Activated T-helper 1 cell treated with anti-CD3 and anti-CD28 coated beads, Interleukin-2, amount 50 U/mL, for 16 hours (primary cell): ENCODE measurements at regions not wholly inside any gene's neighbourhood (a gene's known extent, or its start where the extent isn't known, plus 50 kb on each side); places are given as distances from the start of the nearest gene placed in this dataset.

Source experiments
- DNase-seq, 2 donors: peaks; one replicate each; pipeline ENCODE4 v3.0.0-alpha.2; 2020; ENCODE audit warnings: low read depth in 1 of 2, low spot score in 1 of 2

DNA sequence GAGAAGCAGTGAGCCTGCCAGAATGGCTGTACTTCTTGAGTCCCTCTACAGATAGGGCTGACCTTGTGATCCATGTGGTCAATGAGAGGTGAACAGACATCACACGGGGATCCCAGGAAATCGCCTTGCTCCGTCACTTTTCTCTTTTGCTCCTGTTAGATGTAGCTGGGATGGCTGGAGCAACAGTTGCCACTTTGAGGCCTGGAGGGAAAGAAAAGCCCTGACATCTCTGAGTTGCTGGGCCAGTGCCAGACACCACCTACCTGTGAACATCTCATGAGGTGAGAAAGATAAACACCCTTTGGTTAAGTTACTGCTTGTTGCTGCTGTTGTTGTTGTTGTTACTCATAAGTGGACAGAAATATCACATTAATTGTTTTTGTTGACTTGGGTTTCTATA is 840.3 kb downstream of the TBC1D22A start:
- DNase-seq = no peak

DNA sequence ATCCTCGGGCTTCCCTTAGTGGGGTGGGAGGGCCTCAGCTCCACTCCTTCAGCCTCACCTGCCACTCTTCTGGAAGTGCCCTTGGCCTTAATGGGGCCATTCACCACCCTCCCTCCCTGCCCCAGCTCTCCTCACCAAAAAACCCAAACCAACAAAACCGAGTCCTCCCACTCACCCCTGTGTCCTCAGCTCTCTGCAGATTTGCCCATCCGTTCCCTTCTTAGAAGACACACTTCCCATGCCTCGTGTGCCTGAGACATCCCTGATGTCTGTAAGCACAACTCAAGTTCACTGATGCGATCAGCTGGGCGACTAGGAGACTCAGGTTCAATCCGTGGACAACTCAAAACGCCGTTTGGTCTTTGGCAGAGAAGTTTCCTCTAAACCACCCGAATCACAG is 839.2 kb downstream of the TBC1D22A start:
- no peak for DNase-seq

DNA sequence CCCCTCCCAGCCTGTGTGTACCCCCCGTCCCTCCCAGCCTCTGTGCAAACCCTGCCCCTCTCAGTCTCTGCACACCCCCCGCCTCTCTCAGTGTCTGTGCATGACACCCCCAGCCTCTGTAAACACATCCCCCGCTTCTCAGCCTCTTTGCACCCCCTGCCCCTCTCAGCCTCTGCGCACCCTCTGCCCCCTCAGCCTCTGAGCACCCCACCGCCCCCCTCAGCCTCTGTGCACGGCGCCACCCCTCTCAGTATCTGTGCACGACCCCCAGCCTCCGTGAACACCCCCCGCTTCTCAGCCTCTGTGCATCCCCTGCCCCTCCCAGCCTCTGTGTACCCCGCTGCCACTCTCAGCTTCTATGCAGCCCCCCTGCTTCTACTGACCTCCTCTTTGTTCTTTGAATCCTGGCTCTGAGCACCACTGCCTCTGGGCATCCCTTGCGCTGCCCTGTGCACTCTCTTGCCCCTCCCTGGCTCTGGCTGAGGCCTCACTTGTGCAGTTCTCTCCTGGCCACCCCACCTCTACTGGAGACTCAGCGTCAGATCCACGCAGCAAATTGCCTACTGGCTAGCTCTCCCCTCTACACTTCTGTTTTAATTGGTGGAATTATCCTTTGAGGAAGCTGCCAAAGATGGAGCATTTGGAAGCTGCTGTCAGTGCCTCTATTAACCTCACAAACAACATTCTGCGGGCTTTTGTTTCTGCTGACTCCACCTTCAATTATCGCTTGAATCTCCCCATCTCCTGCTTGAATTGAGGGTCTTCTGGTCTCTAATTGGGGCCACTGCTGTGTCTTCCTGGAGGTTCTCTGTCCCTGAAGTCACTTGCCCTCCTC is 838.6 kb downstream of the TBC1D22A start:
- no peak for DNase-seq

DNA sequence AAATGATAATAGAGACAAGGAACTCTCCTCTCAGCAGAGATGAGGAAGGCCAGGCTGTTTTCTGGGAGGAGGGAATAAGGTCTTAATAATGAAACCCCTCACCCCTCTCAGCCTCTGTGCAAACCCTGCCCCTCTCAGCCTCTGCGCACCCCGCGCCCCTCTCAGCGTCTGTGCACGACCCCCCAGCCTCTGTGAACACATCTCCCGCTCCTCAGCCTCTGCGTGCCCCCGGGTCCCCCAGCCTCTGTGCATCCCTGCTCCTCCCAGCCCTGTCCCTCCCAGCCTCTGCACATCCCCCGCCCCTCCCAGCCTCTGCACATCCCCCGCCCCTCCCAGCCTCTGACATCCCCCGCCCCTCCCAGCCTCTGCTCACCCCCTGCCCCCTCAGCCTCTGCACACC is 837.8 kb downstream of the TBC1D22A start:
- no peak for DNase-seq

DNA sequence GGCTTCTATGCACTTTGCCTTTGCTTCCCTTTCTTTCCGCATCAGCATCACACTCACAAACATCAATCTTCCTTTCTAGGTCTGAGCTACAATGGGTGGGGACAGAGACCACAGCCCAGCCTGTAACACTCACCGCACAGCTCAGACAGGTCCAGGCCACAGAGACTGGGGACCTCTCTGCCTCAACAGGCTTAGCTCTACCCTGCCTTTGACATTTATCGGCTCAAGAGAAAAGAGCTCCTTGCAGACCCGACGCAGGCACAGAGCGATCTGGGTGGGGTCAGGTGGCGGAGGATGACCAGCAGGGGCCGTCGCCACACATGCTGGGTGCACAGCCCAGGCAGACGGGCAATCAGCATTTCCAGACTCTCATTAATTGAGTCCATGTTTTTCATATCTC is 837.3 kb downstream of the TBC1D22A start:
- no peak for DNase-seq

DNA sequence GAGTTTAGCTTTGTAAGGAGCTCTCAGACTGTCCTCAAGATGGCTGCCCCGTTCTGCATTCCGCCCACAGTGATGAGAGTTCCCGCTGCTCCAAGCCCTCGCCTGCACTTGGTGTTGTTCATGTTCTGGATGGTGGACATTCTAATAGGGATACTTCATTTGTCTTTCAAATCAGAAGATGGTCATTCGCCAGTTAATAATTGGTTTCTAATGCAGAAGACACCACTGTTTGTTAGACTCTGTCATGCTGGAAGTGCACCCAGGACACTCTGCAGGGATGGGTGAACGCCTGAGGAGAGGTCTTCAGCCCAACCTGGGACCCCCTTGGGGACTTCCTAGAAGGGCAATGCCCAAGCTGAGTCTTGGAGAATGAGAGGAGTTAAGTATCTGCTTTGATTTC is 836.4 kb downstream of the TBC1D22A start:
- no peak for DNase-seq

DNA sequence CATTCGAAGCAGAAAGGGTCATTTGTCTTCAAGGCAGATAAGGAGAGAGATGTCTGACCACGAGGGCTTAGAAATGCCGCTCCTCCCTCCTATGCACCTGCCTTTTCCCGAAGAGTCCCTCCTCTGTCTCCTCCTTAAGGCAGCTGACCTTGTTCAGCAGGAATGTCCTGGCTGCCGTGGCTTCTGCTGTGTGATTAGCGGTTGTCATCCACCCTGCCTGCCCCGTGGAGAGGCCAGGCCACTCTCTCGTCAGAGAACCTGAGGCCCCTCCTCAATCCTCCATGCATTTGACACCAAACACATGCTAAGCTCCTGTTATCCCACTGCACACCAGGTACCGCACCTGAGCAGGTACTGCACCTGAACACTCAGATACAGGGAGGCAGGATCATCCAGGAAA is 834.6 kb downstream of the TBC1D22A start:
- DNase-seq = no peak

DNA sequence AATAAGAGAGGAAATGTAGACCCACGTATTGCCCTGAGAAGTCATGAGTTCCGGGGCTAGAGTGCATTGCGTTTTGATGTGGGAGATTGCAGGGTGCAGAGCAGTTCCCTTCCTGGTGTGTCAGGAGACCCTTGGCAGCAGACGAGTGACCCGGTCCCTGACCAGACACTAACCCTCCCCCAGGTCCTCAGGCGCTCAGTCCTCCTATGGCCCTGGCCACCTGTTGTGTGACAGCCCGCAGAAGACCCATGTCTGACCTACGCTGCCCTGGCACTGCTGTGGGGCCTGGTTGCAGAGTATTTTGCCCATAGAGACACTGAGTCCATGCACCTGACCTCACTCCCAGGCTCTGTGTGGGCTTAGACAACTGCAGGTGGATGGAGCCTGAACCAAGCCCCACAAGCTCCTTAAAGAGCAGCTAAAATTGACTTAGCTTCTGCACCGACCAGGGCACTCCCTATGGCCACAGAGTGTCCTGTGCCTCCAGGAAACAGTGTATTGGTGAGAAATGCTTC is 833.8 kb downstream of the TBC1D22A start:
- DNase-seq = no peak

DNA sequence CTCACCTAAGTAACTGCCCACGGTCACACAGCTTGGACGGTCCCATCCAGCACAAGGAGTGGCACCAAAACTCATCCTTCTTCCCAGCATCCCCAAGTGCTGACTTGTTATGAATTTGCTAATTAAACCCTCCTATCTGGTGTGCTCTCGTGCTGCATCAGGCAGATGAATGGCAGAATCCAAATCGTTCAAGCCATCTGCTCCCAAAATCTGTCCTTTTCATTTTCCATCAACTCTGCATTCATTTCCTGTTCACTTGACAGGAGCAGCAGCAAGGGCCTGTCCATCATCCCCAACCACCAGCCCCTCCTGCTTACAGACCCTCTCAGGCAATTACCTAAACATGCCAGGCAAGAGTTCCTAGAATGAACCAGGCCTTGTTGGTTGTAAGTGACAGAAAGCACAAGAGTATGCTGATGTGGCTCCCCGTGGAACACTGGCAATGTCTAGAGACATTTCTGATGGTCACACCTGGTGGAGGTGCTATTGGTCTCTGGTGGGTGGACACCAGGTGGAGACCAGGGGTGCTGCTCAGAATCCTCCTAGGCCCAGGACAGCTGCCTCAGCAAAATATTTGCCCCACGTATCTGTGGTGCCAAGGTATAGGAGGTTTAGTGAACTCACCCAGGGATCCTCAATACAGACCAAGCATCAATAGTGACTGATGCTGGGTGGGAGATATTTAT is 832.5 kb downstream of the TBC1D22A start:
- no peak for DNase-seq

DNA sequence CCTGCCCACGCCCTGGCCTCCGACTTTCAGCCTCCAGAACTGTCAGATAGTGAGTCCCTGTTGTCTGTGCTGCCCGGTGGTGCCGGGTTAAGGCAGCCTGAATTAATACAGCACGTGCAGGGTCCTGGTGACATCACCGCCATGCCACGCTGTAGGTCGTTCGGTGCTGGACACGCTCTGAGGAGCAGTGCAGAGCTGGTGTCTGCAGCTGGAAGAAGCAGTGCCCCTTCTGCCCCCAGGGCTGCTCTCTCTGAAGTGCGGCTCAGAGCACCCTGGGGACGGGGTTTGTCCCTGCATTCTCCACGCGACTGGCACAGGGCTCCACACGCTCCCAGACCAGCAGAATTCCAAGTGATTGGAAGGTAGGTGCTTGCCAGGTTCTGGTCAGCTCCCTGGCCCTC is 831.5 kb downstream of the TBC1D22A start:
- no peak for DNase-seq

DNA sequence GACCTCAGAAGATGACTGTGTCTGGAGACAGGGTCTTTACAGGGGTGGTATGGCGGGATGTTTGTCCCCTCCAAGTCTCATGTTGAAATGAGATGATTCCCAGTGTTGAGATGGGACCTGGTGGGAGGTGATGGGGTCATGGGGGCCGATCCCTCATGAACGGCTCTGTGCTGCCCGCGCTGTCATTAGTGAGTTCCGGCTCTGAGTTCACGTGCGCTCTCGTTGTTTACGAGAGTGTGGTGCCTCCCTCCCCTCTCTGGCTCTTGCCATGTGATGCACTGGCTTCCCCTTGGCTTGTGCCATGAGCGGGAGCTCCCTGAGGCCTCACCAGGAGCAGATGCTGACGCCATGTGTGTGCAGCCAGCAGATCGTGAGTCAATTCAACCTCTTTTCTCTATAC is 830.8 kb downstream of the TBC1D22A start:
- no peak for DNase-seq

DNA sequence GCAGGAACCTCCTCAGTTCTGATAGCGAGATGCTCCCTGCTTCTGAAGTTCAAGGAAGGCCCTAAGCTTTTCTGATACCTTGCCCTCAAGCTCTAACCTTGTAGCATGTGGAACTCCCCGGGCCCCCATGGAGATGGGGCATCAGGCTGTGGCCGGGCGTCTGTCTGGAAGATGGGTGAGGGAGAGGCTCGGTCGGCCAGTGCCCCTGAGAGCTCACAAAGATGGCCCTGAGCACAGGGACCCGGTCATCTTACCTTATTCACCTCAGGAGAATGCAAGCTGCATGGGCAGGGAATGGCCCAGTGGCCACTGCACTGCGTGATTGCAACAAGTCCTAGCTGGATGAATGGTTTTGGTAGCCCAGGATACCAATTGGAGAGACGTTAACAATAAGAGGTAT is 830.3 kb downstream of the TBC1D22A start:
- DNase-seq = no peak

DNA sequence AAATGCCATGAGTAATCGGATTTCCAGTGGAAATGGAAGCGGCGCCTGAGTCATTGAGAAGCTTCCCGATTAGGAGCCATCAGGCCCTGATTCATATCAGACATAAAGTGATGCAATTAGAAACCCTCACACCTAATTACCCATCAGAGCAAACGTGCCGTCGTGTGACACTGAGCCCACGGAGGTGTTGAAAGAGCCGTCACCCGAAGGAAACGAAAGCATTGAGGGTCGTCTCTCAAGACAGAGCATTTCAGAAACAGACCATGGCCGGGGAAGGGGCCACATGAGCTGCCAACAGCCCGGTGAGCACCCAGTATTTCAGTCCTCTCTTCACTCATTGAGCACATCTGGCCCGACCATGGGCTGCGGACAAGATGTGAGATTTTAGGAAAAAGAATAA is 829.3 kb downstream of the TBC1D22A start:
- no peak for DNase-seq

DNA sequence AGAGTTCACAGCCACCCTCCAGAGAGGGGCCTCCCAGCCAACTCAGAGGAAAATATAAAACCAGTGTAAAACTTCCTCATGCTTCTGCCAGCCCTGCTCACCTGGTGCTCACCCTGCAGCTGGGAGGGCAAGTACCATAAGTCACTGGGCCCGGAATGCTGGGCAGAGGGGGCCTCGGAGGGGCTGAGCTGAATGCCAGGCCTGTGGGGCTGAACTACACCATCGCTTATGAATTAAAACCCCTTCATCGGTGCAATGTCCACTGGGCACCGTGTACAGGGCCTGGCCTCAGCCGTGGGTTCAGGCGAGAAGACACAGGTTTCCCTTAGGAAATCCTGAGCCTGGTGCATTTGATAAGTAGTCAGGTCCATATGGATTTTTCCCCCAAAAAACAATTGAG is 828.6 kb downstream of the TBC1D22A start:
- no peak for DNase-seq

DNA sequence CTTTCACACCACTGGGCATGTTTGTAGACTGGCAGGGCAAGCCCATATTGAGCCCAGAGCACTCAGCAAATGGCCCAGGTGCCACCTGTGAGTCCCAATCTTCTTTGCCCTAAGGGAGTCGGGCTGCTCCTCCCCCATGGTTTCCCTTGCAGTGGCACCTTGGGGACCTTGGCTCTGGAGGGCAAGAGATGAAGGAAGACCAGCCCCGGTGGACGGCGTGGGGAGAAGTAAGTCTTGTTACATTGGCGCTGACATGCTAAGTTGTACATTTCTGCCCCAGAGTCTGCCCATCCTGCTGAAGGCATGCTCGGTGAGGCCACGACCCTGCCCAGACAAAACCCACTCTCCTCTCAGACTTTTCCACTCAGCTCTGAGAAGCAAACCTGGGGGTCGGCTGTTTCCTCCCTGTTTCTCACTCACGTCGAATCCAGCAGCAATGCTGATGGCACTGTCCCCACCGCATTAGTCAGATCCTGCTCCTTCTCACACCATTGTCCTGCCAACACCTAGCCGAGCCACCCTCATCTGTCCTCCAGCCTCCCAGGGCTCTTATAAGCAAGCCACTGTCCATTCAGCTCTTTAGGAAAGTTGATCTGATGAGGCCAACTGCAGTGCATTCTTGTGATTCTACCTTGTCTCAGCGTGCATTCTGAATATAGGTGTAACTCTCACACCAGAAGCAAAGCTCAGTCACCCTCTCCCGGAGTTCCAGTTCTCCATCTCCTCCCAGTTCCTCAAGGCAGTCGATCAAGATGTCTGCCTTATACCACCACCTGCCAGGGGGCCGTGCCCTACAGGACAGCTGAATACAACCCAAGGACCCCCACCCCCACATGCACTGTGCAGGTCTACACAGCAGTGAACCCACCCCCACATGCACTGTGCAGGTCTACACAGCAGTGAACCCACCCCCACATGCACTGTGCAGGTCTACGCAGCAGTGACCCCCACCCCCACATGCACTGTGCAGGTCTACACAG is 827.1 kb downstream of the TBC1D22A start:
- no peak for DNase-seq

DNA sequence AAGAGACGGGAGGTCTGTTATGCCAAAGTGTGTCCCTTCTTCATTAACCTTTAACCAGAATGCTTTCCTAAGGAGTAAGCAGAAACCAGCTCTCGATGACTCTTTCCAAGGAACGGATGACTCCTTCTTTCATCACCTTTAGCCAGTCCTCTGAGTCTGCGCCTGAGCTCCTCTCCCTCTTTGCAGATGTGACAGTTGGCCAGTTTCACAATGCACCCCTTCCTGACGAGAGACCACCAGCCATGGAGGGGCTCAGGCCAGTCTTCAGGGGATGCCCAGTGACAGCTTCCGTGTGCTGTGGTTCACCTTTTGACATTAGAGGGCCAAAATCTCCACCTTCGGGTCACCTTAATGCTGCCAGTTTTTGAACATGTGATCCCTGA is 826.1 kb downstream of the TBC1D22A start:
- DNase-seq = no peak

DNA sequence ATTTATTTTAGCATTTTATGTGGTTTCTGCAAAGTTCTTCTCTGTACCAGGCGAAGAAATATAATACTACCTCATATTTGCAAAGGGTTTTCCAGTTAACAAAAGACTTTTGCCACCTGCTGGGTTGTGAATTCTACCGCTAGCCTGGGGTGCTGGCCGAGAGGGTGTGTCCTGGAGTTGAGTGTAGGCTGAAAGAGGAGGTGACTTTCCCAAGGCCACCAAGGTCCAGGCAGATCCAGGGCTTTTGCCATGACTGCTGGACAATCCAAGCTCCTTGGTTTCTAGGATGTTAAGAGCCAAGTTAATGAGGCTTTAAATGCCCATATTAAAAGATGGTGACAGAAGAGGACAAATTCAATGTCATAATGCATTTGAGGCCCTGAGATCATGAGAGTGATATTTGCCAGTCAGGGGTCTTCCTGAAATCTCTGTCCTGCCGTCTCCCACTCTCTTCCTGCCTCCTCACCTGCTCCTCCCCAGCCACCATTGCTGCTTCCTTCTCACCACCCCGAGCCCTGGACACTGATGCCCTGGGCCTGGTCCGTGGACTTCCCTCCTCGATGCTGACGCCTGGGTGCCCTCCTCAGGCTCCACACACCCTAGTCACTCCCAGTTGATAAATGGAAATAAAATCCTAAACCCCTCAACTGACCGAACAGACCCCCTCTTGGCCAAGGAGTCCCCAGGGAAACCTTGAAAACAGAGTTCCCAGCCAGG is 825.6 kb downstream of the TBC1D22A start:
- DNase-seq = no peak

DNA sequence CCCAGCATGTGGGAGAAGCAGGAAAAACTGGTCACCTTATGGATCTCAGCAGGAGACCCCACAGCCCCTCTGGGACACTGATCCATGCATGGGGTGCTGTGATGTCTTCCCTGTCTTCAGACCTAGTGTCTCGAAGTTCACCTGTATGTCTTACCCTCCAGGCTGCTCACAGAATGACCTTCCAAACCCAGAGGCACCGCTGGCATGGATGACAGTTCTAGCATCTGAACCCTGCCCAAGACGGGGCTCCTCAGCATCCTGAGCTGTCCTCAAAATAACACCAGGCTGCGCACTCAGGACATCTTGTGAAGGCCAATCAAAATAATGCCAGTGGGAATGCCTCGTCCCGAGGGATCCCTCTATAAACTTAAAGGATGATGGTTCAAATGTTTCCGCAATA is 824.9 kb downstream of the TBC1D22A start:
- no peak for DNase-seq

DNA sequence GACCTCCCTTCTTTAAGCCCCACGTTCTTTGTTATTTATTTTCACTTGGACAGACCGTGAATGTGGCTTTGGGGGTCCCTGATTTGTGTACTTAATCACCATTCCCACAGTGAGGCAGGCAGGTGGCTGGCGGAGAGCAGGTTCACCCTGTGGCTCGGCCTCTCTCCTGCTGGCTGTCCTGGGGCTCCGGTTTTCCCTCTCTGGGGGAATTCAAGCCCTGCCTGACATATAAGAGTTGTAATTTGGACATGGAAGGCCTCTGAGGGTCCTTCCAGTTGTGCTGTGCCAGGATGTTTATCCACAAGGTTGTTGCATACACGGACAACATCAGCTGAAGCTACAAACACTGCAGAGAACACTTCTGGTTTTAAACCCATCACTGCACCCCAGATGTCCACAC is 824.5 kb downstream of the TBC1D22A start:
- no peak for DNase-seq

DNA sequence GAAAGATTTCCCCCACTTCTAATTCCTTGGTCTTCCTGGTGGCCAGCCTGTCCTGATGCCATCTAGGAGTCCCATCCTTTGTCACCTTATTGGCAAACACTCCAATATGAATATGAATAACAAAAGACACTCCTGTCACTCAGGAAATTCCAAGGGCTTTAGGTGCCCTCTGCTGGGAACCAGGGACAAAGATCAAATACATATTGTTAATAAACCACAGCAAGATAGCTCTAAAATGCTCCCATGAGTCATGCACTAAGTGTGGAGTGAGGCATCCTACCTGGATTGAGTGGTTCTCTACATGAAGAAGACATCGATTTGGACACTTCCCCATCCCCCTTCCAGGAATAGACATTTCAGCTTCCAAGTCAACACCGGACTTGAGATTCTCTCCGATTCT is 823.6 kb downstream of the TBC1D22A start:
- DNase-seq = no peak
